GM20000 (cell line): ENCODE measurements at regions not wholly inside any gene's neighbourhood (a gene's known extent, or its start where the extent isn't known, plus 50 kb on each side); places are given as distances from the start of the nearest gene placed in this dataset.

ENCODE experiments used
- DNase-seq: peaks from one replicate; pipeline ENCODE4 v3.0.0; 2012; ENCODE audit warnings: low spot score
- CTCF ChIP-seq: IDR thresholded peaks from 2 replicates; pipeline ENCODE4 v1.5.1; 2012; ENCODE audit warnings: mild to moderate bottlenecking, control low read depth; ENCODE audit errors: extremely low read depth, missing control alignments

GRCh38 chr11:64457416-64458010 lies 98.2 kb upstream of the SLC22A11 start:
- no peak for TF ChIP-seq CTCF
- no peak for DNase-seq

- no peak for DNase-seq
- TF ChIP-seq CTCF, result no peak
These were observed 96.7 kb upstream of the SLC22A11 start for GRCh38 chr11:64458997-64459396.

GRCh38 chr11:64459609-64460008 lies 96.1 kb upstream of the SLC22A11 start:
- no peak for DNase-seq
- TF ChIP-seq CTCF, result no peak

GRCh38 chr11:64461081-64461480 lies 94.7 kb upstream of the SLC22A11 start:
- no peak for DNase-seq
- TF ChIP-seq CTCF, result no peak

- TF ChIP-seq CTCF, result no peak
- DNase-seq, result no peak
These were observed 89.5 kb upstream of the SLC22A11 start for GRCh38 chr11:64466115-64466718.

GRCh38 chr11:64469288-64469687 lies 86.5 kb upstream of the SLC22A11 start:
- TF ChIP-seq CTCF, result no peak

GRCh38 chr11:64472593-64473455 lies 82.9 kb upstream of the SLC22A11 start:
- TF ChIP-seq CTCF, result no peak
- no peak for DNase-seq

More at GRCh38 chr11:64469288-64469687, 86.5 kb upstream of the SLC22A11 start:
- DNase-seq, result no peak
